NOMO-1 treated with dmso at 0.1 percent for 144 hours (cell line): ENCODE measurements at regions not wholly inside any gene's neighbourhood (a gene's known extent, or its start where the extent isn't known, plus 50 kb on each side); places are given as distances from the start of the nearest gene placed in this dataset.

Experiments
- DNase-seq: peaks from one replicate; lab custom pipeline; 2025; ENCODE audit not compliant: unreplicated experiment; lab: John Stamatoyannopoulos, UW

GRCh38 chr6:156525541-156525940 is 251.6 kb upstream of the ARID1B start:
- DNase-seq: no peak

- no peak for DNase-seq
These were observed 257.2 kb upstream of the ARID1B start for GRCh38 chr6:156519940-156520339.

GRCh38 chr6:156517088-156517487 is 260.1 kb upstream of the ARID1B start:
- DNase-seq: no peak

- no peak for DNase-seq
These were observed 261.9 kb upstream of the ARID1B start for GRCh38 chr6:156515242-156515641.

- DNase-seq: no peak
These were observed 263.7 kb upstream of the ARID1B start for GRCh38 chr6:156513504-156513903.

- DNase-seq: no peak
These were observed 265.6 kb upstream of the ARID1B start for GRCh38 chr6:156511570-156511969.

- no peak for DNase-seq
These were observed 266.1 kb upstream of the ARID1B start for GRCh38 chr6:156511051-156511450.

- DNase-seq: no peak
These were observed 266.9 kb upstream of the ARID1B start for GRCh38 chr6:156510242-156510641.

- no peak for DNase-seq
These were observed 267.7 kb upstream of the ARID1B start for GRCh38 chr6:156509496-156509895.

GRCh38 chr6:156508923-156509322 is 268.3 kb upstream of the ARID1B start:
- DNase-seq: no peak

GRCh38 chr6:156508126-156508525 is 269.1 kb upstream of the ARID1B start:
- no peak for DNase-seq

- no peak for DNase-seq
These were observed 269.5 kb upstream of the ARID1B start for GRCh38 chr6:156507656-156508055.

GRCh38 chr6:156507106-156507505 is 270.1 kb upstream of the ARID1B start:
- no peak for DNase-seq

- no peak for DNase-seq
These were observed 274.1 kb upstream of the ARID1B start for GRCh38 chr6:156502969-156503504.

- no peak for DNase-seq
These were observed 279.6 kb upstream of the ARID1B start for GRCh38 chr6:156497618-156498017.

GRCh38 chr6:156487877-156488276 is 289.3 kb upstream of the ARID1B start:
- DNase-seq: no peak

- no peak for DNase-seq
These were observed 292.0 kb upstream of the ARID1B start for GRCh38 chr6:156485150-156485549.

GRCh38 chr6:156474507-156475120 is 302.6 kb upstream of the ARID1B start:
- no peak for DNase-seq

- DNase-seq: no peak
These were observed 306.2 kb upstream of the ARID1B start for GRCh38 chr6:156471000-156471399.

GRCh38 chr6:156464100-156464878 is 312.9 kb upstream of the ARID1B start:
- DNase-seq: no peak

- no peak for DNase-seq
These were observed 315.5 kb upstream of the ARID1B start for GRCh38 chr6:156461647-156462046.

GRCh38 chr6:156457601-156458000 is 319.6 kb upstream of the ARID1B start:
- DNase-seq: no peak
